GM19397 (cell line): ENCODE measurements at regions not wholly inside any gene's neighbourhood (a gene's known extent, or its start where the extent isn't known, plus 50 kb on each side); places are given as distances from the start of the nearest gene placed in this dataset.

Experiments
- ATAC-seq: cut with Tn5 transposase; IDR thresholded peaks from one replicate; pipeline ENCODE4 v1.9.1; 2021; ENCODE audit warnings: mild to moderate bottlenecking, moderate library complexity; ENCODE audit not compliant: unreplicated experiment

DNA sequence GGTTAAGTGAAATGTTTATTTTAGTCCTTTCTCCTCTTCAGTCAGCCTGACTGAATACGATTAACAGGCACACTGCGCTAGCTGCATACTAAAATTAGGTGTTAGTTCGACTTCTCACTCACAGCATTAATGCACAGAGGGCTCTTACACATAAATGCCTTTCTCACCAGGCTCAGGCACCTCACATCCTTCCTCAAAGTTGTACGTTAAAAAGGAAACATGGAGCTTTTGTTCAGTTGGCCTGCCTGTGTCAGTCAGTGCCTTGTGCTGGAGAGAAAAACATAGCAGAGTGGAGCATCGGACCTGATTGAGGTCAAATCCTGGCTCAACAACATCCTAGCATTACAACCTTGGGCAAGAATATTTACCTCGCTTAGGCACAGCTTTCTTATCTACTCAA lies 236.0 kb upstream of the ZNF462 start:
- ATAC-seq, result no peak

DNA sequence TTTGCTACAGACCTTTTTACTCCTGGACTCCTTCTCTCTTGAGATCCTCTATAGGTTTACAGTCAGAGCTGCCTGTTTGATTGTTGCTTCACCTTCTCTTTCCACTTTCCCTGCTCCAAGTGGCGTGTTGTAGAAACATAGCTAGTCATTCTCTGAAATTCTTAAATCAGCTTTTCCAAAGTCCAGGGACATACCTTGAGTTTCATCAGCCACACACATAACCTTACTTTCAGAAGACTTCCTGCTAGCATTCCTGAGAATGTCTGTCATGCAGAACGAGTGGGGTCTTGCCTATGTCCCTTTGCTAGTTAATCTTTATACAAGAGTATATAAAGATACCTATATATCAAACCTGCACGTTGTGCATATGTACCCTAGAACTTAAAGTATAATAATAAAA lies 230.3 kb upstream of the ZNF462 start:
- no peak for ATAC-seq

DNA sequence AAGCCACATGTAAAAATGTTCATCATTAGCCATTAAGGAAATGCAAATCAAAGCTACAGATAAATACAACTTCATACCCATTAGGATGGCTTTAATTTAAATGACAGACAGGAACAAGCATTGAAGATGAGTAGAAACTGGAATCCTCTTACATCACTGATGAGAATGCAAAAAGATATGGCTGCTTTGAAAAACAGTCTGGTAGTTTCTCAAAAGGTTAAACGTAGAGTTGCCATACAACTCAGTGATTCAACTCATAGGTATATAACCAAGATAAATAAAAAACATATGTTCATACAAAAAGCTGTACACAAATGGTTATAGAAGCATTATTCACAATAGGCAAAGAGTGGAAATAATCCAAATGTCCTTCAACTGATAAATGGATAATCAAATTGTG lies 228.8 kb upstream of the ZNF462 start:
- no peak for ATAC-seq

DNA sequence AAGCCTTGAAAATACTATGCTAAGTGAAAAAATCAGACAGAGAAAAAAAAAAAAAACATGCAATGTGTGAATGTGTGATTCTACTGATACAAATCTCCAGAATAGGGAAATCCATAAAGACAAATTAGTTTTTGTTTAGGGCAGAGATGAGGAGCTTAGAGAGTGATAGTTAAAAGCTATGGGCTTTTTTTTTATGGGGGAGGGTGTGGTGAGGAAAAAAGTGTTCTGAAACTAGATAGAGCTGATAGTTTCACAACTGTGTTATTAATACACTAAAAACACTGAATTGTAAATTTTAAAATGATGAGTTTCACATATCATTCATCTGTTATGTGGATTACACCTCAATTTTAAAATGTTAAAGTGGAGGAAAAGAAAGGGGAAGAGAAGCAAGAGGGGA lies 228.3 kb upstream of the ZNF462 start:
- ATAC-seq, result no peak

DNA sequence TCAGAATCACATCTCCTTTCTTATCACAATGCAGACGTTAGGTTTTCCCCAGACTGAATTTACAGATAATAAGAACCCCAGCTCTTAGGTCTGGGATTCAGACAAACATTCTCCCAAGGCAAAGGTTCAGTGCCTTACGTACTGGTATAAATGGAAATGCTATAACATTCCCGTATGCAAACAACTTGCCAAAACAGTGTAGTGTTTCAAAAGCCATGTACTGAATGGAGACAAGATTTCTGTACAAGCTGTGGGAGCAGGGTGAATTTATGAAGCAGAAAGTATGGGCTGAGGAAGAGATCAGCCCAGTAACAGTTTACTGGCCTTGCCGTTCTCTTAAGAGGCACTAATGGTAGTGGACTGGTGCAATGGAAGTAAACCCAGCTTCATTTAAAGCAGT lies 225.5 kb upstream of the ZNF462 start:
- ATAC-seq, result no peak

DNA sequence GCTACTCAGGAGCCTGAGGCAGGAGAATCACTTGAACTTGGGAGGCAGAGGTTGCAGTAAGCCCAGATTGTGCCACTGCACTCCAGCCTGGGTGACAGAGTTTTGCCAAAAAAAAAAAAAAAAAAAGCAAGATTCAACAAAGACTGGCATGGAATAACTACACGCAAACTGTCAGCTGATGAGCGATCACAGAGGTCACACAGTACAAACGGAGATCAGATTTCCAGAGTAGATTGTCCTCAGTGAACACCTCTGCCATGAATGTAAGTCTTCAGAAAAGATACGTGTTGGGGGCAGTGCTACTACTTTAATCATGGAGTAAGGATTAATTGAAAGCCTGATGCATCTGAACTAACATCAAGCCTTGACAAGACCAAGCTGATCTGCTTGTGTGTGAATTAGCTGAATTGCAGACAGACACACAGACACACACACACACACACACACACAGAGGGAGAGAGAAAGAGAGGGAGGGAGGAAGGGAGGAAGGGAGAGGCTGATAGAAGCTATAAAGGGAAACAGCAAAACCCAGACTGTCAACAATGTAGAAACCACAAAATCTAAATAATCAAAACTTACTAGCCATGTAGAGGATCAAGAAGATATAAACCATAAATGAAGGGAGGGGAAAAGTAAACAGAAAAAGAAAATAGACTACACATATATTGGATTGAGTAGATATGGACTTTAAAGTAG lies 222.9 kb upstream of the ZNF462 start:
- no peak for ATAC-seq

DNA sequence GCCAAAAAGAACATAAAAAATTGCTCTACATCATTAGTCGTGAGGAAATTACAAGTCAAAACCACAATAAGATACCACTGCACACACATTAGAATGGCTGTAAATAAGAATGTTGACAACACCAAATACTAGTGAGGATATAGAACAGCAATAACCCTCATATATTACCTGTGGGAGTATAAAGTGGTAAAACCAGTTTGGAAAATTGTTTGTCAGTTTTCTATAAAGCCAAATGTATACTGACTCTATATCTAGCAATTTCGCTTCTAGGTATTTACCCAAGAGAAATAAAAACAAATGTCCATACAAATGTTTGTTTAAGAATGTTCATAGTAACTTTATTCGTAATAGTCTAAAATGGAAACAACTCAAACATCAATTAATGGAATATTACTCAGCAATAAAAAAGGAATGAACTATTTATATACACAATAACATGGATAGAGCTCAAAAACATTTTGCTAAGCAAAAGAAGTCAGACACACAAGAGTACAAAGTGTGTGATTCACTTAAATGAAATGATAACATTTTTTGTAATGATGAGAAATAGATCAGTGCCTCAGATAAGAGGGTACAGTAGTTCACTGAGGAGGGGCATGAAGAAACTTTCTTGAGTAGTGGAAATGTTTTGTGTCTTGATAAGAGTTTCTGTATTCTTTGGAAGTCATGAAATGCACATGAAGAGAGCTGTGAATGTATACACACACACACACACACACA lies 219.6 kb upstream of the ZNF462 start:
- no peak for ATAC-seq

DNA sequence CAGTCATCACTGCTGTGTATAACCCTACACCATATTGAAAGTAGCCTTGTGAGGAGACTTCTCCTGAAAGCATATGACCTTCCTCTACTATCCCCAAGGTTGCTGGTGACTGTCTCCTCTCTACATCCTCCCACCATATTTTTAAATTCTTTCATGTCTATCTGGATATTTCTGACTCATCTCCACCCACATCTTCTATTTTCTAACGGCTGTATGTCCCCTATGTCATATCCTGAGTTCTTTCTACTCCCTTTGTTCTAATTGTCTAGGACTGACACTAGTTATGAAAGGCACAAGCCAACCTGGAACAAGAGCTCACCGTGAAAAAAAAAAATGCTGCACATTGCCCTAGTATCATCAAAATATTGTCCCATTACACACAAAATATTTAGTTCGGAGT lies 218.3 kb upstream of the ZNF462 start:
- no peak for ATAC-seq

DNA sequence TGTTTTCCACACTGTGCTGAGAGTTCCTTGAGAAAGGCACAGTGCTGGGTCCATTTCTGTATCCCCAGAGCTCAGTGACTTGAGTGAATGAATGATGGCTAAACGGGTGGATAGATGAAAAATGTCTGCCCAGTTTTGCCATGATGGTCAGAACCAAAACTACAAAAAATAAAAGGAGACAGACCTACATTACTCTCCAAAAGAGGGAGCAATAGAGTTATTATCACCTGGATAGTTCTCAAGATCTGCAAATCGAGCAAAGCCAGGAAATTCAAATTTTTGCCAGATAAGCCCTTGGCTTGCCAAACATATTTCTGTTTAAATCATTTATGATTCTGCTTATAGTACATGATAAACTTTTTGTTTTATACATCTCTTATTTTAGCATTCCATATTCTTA lies 214.2 kb upstream of the ZNF462 start:
- no peak for ATAC-seq

DNA sequence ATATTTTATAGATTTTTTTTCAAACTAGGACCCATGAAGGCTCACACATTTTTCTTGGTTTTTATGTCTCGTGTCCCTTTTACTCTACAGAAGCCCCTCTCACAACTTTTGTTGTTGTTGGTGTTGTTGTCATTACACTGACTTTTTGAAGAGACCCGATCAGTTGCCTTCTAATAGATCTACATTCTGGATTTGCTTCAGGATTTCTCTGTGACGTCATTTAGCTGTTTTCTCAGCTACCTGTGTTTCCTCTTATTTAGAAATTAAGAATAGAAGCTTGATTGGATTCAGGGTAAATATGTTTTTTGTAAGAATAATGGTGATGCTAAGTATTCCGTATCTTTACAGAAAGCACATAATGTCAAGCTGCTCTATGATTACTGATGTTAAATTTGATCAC lies 213.3 kb upstream of the ZNF462 start:
- no peak for ATAC-seq

DNA sequence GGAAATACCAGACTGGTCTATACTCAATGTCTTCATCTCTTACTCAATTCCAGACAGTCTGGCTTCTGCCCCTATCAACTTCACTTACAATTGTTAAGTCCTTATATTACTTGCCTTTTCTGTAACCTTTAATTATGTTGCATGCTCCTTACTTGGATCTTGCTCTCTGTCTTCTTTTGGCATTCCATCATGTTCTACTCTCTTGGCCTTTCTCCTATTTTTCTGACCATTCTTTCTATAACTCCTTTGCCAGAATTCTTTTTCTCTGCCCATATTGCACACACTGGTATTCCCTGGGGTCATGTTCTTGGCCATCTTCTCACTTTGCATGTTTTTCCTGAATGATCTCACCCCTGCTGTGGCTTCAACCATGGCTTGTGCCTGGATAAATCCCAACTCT lies 209.8 kb upstream of the ZNF462 start:
- ATAC-seq, result no peak

DNA sequence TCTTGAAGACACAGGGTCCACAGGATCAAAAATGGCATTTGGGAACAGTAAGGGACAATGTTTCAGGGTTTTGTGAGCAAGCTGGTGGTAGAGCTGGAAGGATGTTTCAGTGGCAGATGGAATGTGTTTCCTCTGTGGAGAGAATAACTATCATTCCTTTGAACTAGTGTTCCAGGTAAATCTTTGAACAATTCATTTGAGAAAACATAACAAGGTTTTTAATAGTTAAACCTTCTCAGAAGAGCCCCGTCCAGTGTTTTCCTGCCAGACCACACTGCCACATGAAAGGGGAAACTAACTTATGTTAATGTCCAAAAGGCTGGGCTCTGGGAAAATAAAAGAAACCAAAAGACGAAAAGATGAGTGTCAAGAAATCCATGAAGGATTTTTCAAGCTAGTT lies 207.0 kb upstream of the ZNF462 start:
- no peak for ATAC-seq

DNA sequence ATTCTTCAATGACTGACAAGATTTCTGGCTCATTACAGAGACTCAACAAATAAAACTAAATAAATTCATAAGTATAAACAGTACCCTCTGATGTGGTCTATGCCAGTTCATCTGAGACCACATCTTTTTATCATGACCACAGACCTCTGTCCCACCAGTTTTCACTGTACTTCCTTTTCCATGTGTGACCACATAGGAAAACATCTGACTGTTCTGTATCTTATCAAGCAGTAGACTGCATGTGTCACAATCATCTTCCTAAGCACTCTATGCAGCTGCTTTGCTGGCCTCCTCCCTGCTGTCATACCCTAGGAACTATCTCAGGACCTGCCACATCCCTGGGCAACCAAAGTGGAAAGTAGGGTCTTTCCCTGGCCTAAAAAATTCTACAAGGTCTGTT lies 205.0 kb upstream of the ZNF462 start:
- ATAC-seq, result no peak

DNA sequence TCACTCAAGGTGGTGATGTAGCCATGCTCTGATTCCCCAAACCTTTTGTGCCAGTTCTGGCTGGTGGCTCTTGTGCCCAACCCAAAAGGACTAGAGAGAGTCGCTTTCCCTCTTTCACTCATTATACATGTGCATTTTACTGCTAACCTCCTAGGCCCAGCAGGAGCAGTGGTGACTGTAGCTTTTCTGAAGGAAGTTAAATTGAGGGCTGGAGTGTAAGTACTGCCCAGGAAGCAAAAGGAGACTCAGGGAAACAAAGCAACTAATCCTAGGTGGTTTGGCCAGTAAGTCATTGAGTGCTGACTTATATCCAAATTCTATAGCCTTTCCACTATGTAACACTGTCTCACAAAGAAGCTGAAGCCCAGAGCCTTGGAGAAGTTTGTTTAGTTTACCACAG lies 194.4 kb upstream of the ZNF462 start:
- ATAC-seq, result no peak

DNA sequence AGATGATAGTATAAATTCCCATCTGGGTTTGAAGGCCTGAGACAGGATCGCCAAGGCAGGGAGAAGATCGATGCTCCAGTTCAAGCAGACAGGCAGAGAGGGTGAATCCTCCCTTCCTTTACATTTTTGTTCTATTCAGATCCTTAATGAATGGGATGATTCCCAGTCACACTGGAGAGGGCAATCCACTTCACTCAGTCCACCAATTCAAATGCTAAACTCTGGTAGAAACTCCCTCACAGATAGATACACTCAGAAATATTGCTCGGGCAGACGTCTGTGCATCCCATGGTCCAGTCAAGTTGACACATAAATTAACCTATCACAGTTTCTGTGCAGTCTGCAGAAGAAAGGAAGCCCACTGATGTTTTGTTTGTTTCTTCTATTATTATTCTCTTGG lies 193.1 kb upstream of the ZNF462 start:
- no peak for ATAC-seq

DNA sequence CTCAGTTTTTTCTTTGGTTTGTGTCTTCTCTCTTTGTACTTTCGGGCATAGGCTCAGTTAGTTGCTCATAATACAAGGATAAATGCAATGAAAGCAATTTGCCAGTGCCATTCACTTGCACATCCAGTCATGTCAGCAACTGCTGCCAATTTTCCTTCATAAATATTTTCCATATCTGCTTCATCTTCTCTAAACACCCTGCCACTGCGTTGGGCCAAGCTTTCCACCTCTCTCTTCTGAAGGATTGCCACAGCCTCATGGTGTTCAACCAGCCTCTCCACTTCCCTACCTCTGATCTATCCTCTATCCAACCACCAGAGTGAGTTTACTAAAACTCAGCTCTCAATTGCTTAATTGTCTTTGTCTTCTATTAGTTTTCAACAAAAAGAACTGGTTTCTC lies 192.5 kb upstream of the ZNF462 start:
- no peak for ATAC-seq

DNA sequence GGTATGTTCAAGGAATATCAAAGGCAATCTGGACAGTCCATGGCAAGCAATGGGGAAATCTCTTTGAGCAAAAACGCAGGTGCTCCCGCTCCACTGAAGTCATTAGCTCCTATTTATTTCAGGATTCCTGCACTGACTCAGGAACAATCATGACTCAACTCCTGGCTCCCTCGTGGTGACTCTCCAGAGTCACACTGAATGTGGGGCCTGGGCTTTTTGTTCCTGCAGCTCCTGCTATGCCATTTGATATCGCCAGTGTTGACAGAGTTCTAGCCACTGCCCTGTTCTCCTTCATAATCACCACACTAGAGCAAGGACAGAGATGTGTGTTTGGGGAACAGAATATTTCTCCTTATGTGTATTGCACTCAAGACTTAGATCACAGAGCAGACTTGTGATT lies 187.2 kb upstream of the ZNF462 start:
- no peak for ATAC-seq

DNA sequence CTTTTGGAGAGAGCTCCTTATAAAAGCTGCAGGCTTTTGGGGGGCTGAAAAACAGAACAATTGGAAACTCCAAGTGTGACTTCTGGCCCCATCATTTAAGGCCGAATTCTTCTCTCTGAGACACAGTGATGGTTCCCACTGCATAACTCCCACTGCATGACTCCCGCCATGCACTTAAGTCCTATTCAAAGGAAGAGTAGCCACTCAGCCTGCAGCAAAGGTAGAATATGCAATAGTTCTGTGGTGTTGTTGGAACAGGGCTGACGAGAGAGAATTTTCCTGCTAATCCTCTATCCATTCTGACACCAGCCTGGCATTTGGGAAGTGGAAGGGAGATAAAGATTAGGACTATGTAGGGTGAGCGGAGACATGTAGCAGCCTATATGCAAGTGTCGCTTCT lies 185.6 kb upstream of the ZNF462 start:
- ATAC-seq, result no peak

DNA sequence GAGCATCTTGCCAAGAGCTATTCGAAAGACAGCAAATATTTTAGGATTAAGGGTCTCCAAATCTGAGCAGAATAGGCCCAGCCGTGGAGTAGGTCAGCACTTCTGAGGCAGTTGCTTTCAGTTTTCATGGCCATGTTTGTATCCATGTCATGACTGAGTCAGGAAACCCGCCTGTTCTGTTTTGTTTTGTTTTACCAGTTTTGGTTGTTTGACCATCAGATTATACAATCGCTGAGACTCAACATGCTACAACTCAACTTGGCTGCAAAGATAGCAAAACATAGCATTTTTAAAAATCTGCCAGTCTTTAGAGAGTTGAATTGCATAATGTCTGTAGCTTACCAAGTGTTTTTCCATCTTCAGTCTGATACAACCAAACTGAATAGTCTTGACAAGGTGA lies 185.1 kb upstream of the ZNF462 start:
- no peak for ATAC-seq

DNA sequence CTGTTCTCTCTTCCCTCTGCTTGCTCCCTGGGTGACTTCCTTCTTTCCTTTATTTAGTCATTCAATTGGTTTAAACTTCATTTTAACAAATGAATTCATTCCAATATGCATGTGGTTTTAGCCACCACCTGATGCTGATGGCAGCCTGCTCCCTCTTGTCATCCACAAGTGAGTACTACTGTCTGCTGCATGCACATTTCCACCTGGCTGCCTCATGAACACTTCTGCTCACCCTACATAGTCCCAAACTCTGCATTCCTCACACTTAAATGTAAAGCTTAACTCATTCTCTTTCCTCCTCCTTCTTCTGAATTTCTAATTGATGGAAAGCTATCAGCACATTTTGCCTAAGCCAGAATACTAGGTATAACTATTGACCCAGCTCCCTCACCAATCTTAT lies 184.7 kb upstream of the ZNF462 start:
- ATAC-seq, result no peak

DNA sequence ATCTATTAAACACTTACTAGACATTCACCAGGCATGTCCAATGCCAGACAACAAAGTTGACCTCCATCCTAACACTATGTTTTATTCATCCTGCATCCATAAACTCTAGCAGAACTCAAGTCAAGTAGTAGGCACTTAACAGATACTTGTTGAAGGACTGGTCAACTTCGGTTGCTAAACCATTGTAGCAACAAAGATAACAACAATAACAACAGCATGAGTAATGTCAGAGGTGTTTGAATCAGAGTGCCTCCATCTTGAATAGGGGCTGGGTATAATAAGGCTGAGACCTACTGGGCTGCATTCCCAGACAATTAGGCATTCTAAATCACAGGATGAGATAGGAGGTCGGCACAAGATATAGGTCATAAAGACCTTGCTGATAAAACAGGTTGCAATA lies 180.5 kb upstream of the ZNF462 start:
- ATAC-seq, result no peak

DNA sequence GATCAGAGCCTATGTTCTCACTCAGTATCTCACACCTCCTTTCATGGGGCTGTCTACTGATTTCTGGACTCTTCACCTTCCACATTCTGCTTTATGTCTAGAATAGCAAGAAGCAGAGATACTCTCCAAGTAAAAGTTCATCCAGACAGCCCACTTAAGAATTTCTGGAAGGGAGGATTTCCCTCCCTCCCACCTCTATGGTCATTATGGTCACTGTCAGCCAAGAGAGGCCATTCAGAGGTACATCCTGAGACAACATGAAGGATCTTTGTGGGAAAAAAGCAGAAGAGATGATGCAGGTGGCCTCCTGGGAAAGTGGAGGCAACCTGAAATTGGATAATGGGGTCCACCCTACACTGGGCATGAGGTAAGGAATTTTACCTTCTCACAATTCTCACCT lies 179.5 kb upstream of the ZNF462 start:
- no peak for ATAC-seq
